Stimulated activated CD8-positive, alpha-beta memory T cell treated with anti-CD3 and anti-CD28 coated beads, Interleukin-7, amount 100 ng/mL, for 24 hours (primary cell): ENCODE measurements at regions not wholly inside any gene's neighbourhood (a gene's known extent, or its start where the extent isn't known, plus 50 kb on each side); places are given as distances from the start of the nearest gene placed in this dataset.
A peak's percentile ranks its signal among the peaks of the same experiment; 100 is the strongest.
"Not testable (repeated sequence)": the region's sequence is repeated elsewhere in the genome, so short reads cannot be mapped to it uniquely, and the experiment has no call there.

Source experiments
- DNase-seq: peaks from one replicate; pipeline ENCODE4 v3.0.0-alpha.2; 2020; ENCODE audit warnings: low read depth

DNA sequence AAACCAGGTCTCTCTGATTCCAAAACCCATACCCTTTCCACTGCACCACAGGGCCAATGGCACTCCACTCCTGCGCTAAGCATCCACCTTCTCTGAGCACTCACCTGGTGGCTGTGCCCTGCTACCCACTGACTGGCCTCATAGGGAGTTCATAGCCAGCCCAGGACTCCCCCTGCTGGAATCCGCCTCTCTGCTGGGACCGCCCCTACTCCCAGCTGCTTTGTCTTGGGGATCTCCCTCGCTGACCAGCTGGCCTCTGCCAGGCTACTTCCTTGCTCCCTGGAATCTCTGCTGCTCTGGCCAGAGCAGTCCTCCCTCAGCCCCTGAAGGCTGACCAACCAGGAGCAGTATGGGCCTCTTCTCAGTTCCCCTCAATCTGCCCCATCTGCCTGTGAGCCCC is 129.7 kb downstream of the FAXC start:
- DNase-seq: no peak

DNA sequence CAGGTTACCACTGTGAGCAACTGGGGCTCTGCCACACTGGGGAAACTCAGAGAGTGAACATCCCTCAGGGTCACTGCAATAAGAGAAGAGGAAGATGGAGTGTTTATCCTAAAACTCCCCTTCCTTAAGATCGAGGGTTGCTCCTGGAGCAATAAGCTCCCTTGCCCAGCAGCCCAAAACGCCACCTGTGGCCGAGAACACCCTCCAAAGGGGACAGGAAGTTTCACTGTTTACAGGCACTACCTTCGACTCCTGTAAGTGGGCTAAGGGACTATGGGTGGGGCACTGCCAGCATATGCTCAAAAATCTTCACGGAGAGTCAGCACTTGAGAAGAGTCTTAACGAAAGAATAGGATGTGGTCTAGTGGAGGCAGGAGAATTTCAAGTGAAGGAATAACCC is 132.5 kb downstream of the FAXC start:
- no peak for DNase-seq

DNA sequence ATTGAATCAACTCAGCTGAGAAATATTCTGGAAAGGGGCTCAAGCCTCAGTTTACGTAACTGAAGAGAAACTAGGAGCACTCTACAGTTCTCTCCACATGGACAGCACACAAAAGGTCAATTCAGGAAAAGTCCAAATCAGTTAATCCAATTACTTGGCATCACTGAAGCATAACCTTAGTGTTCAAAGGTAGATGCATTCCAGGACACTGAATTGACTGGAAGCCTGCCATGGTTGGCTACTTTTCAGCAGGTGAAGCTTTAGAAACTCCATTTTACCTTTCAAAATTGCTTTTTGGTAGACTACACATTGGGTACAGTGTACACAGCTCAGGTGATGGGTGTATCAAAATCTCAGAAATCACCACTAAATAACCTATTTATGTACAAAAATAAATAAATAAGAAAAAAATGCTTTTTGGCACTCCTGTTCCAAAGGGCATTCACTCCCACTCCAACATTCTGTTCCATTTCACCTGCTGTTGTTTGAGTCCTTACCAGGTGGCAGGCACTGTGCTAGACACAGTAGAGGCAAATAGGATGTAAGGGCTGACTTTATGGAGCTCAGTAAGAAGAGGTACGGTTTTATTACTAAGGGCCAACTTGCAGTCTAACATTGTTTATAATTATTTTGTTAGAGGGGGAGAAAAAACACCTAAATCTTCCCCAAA is 153.4 kb downstream of the FAXC start:
- DNase-seq: no peak

DNA sequence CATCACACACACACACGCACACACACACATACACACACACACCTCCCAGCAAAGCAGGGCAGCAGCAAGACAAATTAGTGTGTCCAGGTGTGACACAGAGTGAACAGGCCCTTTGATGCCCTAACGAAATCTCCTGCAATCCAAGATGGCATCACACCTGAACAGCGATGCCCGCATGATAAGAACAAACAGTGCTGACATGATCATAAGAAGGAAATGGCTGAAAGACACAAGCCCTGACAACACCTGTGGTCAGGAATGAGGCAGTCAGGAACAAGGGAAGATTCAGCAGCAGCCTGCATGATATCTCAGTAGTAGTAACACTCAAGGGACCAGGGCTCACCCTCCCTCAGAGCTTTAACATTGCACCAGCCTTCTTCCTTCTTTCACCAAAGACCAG is 156.9 kb downstream of the FAXC start:
- no peak for DNase-seq

DNA sequence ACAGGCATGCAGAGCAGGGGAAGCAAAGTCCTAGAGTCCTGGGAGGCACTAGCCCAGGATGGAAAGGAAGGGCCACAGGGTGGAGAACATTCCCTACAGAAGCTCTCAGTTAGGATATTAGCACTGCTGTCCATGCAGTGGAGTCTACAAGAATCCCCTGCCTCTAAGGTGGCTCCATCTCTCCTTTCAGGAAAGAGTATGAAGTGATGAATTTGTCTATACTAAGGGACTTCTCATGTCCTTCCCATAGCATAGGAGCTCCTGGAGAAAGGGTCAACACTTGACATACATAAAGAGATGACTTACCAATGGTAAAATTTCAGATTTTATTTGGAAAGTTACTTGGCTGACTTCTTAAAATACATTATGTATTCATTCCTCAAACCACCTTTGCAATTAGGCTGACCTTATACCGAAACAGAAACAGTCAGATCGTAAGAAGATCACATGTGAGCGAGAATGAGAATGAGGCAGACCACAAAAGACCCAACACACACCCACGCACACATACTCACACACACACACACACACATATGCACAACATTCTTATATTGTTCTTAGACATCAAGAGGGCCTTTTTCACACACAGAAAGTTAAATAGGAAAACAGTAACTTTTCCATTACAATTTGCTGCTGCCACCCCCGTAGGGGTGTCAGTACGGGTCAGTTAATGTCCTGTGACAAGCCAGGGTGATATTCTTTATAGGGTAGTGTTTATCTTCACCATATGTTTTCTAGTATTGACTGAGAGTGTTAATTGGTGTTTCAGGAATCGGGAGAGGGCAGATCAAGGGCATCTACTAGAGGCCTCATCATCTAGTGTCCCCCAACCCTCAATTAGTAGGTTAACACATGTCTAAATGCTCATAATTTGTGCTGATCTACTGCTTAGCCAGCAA is 159.4 kb downstream of the FAXC start:
- DNase-seq: no peak

DNA sequence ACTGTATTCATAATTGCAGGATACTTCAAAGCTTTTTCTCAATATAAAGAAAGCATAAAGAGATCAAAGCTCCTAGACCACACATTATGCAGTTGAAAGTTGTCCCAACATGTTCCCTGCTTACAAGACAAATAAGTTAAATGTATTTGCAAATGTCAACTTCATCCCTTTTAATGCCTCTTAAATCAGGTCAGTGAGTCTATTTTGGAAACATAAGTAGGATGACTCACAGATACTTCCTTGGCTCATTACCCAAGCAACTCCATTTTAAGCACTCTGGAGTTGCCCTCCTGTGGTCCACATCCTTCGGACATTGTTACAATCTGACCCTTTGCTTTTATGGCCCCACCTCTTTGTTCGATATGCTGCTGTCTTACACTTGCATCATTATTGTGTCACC is 162.0 kb downstream of the FAXC start:
- DNase-seq: no peak

DNA sequence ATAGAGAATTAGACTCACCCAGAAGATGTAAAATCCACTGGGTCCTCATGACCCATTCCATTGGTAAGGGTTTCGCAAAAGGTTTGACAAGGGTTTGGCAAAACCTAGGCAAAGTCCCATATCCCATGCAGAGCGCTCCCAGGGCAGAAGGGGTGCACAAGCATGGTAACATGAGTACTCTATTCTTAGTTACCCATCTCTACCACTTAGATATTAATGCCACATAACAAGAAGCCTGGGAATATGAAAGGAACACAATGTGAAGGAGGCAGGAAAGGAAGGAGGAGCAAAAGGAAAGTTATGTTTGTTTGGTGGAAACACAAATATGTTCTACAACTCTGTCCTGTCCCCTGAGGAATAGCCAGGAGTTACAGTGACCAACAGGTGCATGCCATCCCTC is 163.1 kb downstream of the FAXC start:
- no peak for DNase-seq

DNA sequence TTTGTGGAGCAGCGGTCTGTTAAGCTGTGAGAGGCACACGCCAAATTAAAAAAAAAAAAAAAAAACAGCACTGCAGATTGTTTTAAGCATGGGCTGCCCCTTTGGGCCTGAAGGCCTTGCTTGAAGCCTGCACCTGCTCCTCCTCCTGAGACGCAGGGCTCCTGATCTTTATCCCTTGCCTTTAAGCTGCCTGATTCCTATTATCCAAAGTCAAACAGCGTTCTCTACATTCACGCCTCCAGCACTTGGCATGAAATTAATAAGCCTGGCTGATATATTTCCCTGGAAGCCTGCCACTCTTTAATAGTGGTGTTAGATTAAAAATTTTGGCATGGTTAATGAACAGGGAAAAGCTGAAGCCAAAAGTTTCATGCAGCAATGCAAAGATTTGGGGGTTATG is 163.9 kb downstream of the FAXC start:
- DNase-seq: no peak

DNA sequence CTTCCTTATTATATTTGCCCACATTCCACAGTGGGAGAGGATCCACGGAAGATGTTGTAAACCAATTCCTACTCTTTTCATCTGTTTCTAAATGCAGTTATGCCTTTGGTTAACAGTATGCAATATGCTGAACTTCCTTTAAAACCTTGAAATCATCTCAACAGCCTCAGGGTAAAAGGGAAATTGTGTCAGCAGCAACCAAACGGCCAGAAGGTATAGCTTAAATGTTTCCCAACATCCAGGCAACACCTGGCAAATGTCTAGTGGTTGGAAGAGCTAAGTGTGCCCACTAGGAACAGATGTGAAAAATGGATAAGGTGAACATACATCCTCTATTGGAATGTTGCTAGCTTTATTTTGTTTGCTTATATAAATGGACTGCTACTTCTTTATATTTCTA is 164.8 kb downstream of the FAXC start:
- DNase-seq: no peak

DNA sequence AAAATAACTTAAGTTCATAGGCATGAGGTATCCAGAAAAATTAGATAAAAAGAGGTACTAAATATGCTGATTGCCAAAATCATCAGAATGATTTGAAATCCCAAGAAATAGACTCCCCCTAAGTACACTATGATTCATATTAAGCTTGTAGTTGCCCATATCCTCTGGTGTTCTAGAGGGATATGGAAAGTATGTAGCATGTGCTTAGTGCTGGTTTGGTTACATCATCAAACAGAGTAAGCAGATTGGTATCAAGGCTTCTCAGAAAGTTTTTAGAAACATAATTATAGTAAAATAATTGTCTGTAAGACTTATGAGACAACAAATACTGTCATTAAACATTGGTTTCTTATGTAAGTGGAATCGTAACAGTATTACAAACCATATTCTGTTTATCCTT is 166.4 kb downstream of the FAXC start:
- no peak for DNase-seq

DNA sequence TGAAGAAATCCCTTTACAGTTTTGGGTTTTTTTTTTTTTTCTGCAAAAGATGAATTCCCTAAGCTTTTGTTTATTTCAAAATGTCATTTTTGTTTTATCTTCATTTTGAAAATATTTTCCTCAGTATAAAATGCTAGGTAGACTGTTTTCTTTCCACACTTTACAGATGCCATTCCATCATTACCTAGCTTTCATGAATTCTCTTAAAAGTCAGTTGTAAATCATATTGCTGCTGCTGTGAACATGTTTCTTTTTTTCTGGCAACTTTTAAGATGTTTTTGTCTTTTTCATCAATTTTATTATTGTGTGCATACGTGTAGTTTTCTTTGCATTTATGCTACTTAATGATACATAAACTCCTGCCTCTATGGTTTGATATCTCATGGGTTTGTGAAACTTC is 168.3 kb downstream of the FAXC start:
- no peak for DNase-seq

DNA sequence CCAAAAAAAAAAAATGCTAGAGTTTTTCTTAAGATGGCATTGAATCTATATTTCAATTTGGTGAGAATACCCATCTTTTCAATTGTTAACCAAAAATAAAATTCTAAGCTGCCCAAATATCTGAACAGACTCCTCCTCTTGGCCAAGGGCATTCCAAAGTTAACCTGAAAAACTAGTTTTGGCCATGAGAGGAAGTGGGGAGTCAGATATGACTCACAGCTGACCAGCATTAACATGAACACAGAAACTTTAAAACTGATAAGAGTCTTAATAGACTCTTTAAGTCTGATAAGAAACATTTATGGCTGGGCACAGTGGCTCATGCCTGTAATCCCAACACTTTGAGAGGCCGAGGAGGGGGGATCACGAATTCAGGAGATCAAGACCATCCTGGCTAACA is 171.3 kb downstream of the FAXC start:
- DNase-seq: no peak

DNA sequence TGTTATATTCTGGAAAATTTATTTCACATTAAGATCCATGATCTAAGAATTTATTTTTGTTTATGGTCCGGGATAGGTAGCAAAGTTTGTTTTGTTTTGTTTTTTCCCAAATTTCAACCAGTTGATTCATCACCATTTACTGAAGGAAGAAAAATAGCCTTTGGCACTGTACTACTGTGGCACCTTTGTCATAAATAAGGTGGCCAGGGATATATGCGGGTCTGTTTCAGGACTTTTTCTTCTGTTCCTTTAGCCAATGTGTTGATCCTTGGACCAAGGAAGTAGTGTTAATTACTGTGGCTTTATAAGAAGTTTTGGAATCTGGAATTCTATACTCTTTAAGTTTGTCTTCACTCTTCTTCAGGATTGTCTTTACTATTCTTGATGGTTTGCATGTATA is 171.7 kb downstream of the FAXC start:
- no peak for DNase-seq

DNA sequence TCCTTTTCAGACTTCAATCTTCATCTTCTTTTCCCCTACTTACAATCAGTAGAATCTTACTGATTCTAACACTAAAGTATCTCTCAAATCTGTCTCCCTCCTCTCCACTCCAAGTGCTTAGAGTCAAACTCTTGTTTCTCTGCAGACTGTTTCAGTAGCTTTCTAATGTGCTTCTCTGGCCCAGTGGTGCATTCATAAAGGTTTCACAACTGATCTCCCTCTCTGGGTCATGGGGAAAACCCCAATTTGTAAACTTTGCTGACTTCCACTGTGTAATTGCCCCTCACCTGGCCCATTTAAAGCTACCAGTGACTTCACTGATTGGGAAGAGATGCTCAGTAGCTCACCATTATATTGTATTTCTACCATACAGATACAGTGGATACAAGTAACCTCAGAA is 183.6 kb downstream of the FAXC start:
- no peak for DNase-seq

DNA sequence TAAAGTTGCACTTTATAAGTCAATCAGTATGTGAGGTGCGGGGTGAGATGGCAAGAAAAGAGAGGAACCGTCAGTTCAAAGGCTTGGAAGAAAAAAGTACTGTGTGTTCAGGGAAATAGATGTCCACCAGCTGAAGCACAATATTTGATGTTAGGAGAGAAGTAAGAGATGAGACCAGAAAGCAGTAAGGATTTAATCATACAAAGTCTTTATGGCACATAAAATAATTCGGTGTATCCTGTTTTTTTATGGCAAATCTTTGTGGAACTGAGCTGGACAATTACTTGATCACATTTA is 197.2 kb downstream of the FAXC start:
- no peak for DNase-seq

DNA sequence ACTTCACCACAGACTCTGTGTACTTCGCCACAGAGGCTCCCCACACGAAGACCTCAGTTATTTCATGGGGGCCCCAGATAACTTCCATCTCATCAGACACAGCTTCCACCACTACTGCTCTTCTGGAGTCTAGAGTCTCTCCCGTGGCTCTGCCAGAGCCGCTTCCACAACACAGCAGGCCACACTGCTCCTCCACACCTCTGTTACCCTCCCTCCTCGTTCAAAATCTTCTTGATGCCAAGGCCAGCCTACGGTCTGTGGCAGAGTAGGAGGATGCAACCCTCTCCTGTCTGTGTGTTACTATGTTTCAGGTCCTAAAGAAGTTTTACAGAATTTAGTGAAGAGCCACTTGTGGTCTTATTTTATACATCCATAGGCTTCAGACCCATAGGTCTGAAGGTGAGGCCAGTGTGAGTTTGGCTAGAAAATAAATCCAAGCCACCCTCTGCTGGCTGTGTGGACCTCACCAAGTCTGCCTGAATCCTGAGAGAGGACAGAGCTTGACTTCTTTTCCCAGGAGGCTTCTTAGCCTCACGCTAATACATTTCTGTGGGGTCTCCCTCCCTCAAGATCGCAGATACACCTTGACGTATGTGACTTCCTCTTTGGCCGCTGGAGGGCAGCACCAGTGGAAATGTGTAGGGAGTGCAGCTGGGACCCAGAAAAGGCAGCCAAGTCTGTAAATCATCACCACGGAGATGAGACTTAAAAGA is 197.7 kb downstream of the FAXC start:
- DNase-seq: peak; percentile 3

DNA sequence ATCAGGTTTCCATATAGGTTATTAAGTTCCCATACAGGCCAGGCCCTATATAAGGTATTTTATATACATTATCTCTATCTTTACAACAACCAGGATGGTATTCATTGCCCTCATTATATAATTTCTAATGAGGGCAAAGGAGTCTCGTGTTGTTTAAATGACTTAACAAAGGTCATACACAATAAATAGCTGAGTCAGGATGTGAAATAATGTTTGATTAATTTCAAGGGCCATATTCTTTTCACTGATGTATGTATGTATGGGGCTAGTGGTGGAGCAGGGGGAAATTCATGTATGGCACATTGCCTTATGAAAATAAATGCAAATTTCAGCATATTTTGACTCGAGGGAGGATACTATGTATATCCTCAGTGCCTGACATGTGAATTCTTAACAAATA is 200.7 kb downstream of the FAXC start:
- no peak for DNase-seq

DNA sequence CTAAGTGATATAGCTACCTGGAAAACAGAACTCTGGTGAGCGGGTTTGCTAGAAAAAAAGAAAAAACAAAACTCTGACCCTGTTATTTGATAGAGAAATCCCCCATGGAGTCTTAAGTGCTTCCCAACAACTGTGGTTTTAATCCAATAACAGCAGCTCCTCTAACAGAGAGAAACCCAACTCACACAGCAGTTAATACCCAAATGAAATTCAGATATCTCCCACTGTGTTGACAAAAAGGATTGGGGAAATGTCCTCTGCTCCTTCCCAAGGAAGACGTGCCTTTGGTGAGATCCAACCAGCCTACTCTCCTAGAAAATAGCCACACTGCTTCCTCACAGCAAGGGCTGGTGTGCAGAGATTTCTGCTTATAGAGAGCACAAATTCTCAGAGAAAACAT is 200.4 kb upstream of the FBXL4 start:
- DNase-seq: no peak

DNA sequence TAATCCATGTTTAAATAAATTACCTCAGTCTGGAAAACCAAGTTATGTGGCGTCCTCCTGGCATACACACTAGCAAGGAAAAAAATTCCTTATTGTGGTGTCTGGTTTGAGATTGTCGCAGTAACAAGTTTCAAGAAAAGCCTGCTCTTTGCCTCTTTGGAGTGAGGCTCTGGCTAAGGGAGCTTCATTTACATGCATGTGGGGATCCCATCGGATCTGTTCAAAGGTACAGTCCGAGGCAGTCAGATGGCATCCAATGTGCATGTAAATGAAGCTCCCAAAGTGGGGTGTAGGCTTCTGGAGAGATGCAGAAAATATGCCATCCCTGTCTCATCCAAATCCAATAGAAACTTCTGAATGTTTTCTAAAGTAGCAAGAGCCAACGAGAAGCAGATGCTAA is 199.5 kb upstream of the FBXL4 start:
- DNase-seq: no peak

DNA sequence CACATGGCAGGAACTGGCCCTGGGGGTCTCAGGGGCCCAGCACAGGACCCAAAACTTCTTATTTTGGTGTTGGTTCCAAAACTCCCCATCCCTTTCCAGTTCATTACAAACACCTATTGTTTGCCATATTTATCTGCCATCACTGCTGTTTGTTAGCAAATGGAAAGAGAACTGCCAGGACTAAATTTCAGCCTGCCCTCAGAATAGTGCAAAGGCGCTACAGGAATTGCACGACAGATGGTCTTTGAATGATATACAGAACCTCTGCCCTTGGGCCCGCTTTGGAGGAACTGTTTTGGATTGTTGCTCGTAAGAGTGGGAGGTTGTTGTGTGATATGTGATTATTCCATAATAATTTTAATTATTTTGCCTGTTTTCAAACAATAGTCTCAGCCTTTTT is 199.0 kb upstream of the FBXL4 start:
- DNase-seq: no peak

DNA sequence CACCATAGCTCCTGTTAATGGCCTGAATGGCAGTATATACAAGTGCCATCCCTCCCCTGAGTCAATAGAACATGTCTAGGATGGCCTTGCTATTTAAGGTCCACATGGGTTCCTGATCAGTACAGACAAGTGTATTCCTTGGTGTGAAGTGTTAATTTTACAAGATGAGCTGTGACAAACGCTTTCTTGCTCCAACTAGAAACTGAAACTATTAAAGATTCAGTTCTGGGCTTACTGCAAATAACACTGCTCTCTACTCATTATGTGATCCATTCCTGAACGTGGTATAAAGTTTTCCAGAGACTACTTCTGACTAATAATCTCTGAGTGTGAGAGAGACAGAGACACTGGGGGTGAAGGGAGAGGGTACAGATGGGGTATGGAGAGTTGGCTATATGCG is 198.0 kb upstream of the FBXL4 start:
- no peak for DNase-seq

DNA sequence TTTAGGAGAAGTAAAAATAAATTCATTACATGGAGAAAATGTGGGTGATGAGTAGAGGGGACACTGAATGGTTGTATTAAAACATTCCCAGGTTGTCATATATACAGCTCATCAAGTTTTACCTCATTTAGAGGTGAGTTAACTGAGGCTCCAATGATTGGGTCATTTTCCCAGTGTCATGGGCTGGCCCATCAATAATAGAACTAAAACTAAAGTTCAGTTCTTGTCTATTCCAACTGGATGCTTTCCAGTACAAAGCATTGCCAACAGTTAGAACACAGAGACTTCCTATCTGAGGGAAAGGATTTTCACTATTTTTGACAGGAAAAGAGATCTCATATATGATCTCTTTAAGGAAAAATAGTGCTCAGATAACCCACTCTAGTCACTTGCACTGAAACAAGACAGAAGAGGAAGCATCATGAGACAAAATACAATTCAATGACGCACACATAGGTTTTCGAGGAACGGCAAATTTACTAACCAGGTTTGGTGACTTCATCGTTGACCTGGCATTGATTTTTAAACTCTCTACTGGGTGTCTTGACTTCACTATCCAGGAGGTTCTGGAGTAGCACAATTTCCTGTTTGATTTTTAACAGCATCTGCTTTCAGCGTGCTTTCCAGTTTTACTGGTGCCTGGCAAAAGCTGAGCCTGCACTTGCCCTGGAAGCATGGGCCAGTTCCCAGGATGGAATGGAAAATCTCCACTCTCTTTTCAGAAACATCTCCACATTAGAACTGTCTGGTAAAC is 195.5 kb upstream of the FBXL4 start:
- no peak for DNase-seq

DNA sequence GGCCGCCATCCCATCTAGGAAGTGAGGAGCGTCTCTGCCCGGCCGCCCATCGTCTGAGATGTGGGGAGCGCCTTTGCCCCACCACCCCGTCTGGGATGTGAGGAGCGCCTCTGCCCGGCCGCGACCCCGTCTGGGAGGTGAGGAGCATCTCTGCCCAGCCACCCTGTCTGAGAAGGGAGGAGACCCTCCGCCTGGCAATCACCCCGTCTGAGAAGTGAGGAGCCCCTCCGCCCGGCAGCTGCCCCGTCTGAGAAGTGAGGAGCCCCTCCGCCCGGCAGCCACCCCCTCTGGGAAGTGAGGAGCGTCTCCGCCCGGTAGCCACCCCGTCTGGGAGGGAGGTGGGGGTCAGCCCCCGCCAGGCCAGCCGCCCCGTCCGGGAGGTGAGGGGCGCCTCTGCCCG is 194.2 kb upstream of the FBXL4 start:
- not testable (repeated sequence) for DNase-seq
